ENCODE measurements at regions not wholly inside any gene's neighbourhood (a gene's known extent, or its start where the extent isn't known, plus 50 kb on each side); places are given as distances from the start of the nearest gene placed in this dataset.

DNA sequence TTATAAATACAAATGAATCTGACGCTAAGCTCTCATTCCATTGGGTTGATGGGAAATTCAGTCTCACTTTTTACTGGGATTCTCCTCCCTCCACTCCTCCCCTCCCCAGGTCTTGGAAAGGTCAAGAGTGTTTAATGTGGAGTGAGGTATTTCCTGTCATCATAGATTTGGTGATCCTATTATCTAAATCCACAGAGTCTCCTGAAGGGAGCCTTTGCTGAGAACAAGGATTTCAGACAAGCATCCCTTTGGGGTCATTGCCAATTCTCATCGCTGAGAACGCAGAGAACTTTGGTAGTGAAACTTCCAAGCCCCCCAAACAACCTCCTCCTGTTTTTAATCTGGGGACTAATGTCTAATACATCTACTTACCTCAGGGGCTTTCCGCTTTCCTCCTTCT, 297.9 kb downstream of the OTOL1 start:
- Histone ChIP-seq H3K27me3 (no peaks in the 10 kb centered on the region), H3K4me1 (no peaks in the 10 kb centered on the region), H3K36me3 (no peaks in the 10 kb centered on the region), H3K9me3 (no peaks in the 10 kb centered on the region), H3K4me3 (no peak overlapping the region), H3K27ac (no peak overlapping the region)
- intact Hi-C loops (cut with DNase I): no loop called here
- TF ChIP-seq, protein P1, sequence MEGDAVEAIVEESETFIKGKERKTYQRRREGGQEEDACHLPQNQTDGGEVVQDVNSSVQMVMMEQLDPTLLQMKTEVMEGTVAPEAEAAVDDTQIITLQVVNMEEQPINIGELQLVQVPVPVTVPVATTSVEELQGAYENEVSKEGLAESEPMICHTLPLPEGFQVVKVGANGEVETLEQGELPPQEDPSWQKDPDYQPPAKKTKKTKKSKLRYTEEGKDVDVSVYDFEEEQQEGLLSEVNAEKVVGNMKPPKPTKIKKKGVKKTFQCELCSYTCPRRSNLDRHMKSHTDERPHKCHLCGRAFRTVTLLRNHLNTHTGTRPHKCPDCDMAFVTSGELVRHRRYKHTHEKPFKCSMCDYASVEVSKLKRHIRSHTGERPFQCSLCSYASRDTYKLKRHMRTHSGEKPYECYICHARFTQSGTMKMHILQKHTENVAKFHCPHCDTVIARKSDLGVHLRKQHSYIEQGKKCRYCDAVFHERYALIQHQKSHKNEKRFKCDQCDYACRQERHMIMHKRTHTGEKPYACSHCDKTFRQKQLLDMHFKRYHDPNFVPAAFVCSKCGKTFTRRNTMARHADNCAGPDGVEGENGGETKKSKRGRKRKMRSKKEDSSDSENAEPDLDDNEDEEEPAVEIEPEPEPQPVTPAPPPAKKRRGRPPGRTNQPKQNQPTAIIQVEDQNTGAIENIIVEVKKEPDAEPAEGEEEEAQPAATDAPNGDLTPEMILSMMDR (IDR thresholded peaks at IDR 0.05): no peak
- DNase-seq (no peak), ATAC-seq (no peak)

DNA sequence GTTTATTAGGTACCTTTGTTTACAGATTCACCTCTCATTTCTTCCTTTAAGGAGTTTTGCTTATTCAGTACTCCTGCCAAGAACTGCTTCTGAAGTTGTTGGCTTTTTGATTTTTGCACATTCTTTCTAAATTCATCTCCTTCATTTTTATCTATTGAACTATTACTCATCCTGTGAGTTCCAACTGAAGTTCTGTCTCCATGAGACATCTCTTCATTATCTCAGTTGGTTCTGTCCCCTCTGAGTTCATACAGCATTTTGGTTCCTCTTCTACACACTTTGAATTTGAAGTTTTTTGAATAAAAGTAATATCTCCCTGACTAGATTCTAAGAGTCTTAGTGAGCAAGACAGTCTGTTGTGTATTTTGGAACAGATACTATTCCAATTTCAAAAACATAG, 299.7 kb downstream of the OTOL1 start:
- no peaks in the 10 kb centered on the region for H3K27me3 ChIP-seq
- H3K36me3 ChIP-seq: no peaks in the 10 kb centered on the region
- no peak overlapping the region for H3K27ac ChIP-seq
- intact Hi-C loops (cut with DNase I): no loop called here
- H3K4me3 ChIP-seq: no peak overlapping the region
- TF ChIP-seq, protein P1 (IDR thresholded peaks at IDR 0.05): no peak
- no peaks in the 10 kb centered on the region for H3K9me3 ChIP-seq
- H3K4me1 ChIP-seq: no peaks in the 10 kb centered on the region
- ATAC-seq: no peak
- DNase-seq: no peak

DNA sequence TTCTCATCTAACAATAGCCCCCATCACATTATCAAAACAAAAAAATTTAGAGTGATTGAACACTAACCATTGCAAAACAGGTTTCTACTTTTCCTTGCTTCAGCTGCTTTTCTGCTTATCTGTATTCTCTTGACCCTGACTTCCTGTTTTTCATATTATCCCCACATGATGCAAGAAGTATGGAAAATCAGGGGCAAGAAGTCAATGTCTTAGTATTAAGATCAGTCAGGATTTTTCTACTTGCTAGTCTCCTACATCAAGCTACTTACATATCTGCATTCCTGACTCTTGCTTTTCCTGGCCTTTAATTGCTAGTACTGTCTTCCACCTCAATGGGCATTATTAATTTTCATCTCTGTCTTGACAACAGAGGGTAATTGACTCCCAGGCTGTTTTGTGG, 300.2 kb downstream of the OTOL1 start:
- H3K4me1 ChIP-seq: no peaks in the 10 kb centered on the region
- no peaks in the 10 kb centered on the region for H3K36me3 ChIP-seq
- no peak overlapping the region for H3K4me3 ChIP-seq
- intact Hi-C loops (cut with DNase I): no loop called here
- H3K27me3 ChIP-seq: no peaks in the 10 kb centered on the region
- H3K27ac ChIP-seq: no peak overlapping the region
- H3K9me3 ChIP-seq: no peaks in the 10 kb centered on the region
- TF ChIP-seq, protein P1 (IDR thresholded peaks at IDR 0.05): no peak
- no peak for DNase-seq
- no peak for ATAC-seq

DNA sequence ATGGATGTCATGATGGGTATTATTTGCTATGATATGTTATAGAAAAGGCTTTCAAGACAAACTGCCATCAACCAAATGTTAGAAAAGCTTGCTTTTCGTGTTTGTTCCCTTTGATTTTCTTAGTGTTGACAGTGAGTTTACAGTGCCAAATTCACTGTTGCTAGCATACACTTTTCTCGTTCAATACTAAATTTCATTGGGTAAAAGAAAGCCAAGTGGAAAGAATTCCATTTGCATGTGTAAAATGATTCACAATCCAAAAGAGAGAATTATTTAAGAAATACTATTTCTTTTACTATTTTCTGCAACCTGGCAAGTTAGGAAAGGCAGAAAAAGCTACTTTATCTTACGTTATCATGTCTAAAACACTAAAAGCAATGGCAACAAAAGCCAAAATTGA, 301.4 kb downstream of the OTOL1 start:
- Histone ChIP-seq H3K9me3 (no peaks in the 10 kb centered on the region), H3K27ac (no peak overlapping the region), H3K4me3 (no peak overlapping the region), H3K4me1 (no peaks in the 10 kb centered on the region), H3K27me3 (no peaks in the 10 kb centered on the region), H3K36me3 (no peaks in the 10 kb centered on the region)
- ATAC-seq (no peak), DNase-seq (no peak)
- intact Hi-C loops (cut with DNase I): no loop called here
- TF ChIP-seq, protein P1 (IDR thresholded peaks at IDR 0.05): no peak

DNA sequence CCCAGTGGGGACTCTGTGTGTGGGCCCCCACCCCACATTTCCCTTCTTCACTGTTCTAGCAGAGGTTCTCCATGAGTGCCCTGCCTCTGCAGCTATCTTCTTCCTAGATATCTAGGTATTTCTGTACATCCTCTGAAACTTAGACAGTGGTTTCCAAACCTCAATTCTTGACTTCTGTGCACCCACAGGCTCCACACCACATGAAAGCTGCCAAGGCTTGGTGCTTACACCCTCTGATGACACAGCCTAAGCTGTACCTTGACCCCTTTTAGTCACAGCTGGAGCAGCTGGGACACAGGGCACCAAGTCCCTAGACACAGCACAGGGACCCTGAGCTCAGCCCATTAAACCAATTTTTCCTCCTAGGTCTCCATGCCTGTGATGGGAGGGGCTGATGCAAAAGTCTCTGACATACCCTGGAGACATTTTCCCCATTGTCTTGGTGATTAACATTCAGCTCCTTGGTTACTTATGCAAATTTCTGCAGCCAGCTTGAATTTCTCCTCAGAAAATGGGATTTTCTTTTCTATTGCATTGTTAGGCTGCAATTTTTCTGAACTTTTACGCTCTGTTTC, 304.5 kb downstream of the OTOL1 start:
- Histone ChIP-seq H3K9me3 (no peaks in the 10 kb centered on the region), H3K4me3 (no peak overlapping the region), H3K36me3 (no peaks in the 10 kb centered on the region), H3K4me1 (no peaks in the 10 kb centered on the region), H3K27me3 (no peaks in the 10 kb centered on the region), H3K27ac (no peak overlapping the region)
- TF ChIP-seq, protein P1 (IDR thresholded peaks at IDR 0.05): no peak
- ATAC-seq: no peak
- no peak for DNase-seq
- intact Hi-C loops (cut with DNase I): no loop called here

DNA sequence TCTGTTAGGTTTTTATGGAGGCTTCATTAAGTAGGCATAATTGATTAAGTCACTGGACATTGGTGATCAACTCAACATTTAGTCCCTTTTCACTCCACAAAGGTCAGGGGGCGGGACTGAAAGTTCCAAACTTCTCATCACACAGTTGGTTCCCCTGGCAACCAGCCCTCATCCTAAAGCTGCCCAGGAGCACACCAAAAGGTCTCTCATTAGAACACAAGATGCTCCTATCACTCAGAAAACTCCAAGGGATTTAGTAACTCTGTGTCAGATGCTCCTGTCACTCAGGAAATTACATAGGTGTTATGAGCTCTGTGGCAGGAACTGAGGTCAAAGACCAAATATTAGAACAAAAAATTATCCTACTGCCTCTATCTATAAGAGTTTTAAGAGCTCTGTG, 321.5 kb downstream of the OTOL1 start:
- Histone ChIP-seq H3K4me1 (no peaks in the 10 kb centered on the region), H3K4me3 (no peak overlapping the region), H3K27ac (no peak overlapping the region), H3K36me3 (no peaks in the 10 kb centered on the region), H3K27me3 (no peaks in the 10 kb centered on the region), H3K9me3 (no peaks in the 10 kb centered on the region)
- no peak for DNase-seq
- TF ChIP-seq, protein P1 (IDR thresholded peaks at IDR 0.05): no peak
- ATAC-seq: no peak
- intact Hi-C loops (cut with DNase I): no loop called here

Data from upper lobe of right lung (tissue), 1 donor.